ENCODE measurements at regions not wholly inside any gene's neighbourhood (a gene's known extent, or its start where the extent isn't known, plus 50 kb on each side); places are given as distances from the start of the nearest gene placed in this dataset.
"Not testable (repeated sequence)": the region's sequence is repeated elsewhere in the genome, so short reads cannot be mapped to it uniquely, and the experiment has no call there.

DNA sequence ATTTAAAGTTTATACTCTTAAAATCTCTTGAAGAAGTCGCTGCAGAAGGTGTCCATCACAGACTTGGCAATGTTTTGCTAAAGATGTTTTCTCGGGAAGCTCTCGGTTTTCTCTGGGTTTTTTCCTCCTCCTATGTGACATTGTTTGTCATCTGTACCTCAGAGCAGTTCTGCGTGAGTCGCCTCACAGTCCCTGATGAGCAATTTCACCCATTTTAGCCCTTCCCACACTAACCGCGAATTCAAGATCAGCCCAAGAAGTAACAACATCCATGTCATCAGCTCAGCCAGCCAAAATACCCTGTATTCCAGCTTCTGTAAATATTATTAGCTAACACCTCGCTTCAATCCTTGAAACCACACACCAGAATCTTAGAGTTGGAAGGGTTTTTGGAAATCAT is 224.3 kb upstream of the SETMAR start:
- Histone ChIP-seq H3K4me1 (no peaks in the 10 kb centered on the region), H3K4me3 (no peak overlapping the region), H3K27me3 (ENCODE audit: insufficient read depth in 3 of 3, low read length in 2 of 3) (no peaks in the 10 kb centered on the region), H3K36me3 (ENCODE audit: insufficient read depth in 1 of 2, low read depth in 1 of 2) (no peaks in the 10 kb centered on the region), H3K27ac (no peak overlapping the region), H3K9me3 (peaks cover 8% of the 10 kb centered on the region)
- TF ChIP-seq CTCF (IDR thresholded peaks at IDR 0.05): no peak
- intact Hi-C loops (cut with DNase I): no loop called here
- DNase-seq (no peak), ATAC-seq (no peak)
- 74 to 85% (median 76%) methylated on average over 8 of the region's 8 CpGs for WGBS, 3 donors

- no peak for DNase-seq
- WGBS, 3 donors: 70 to 77% (median 74%) methylated on average over 6 of the region's 6 CpGs
- H3K4me1 ChIP-seq: no peaks in the 10 kb centered on the region
- intact Hi-C loops (cut with DNase I): no loop called here
- H3K27me3 ChIP-seq (ENCODE audit: insufficient read depth in 3 of 3, low read length in 2 of 3): no peaks in the 10 kb centered on the region
- no peak for TF ChIP-seq CTCF (IDR thresholded peaks at IDR 0.05)
- H3K36me3 ChIP-seq (ENCODE audit: insufficient read depth in 1 of 2, low read depth in 1 of 2): no peaks in the 10 kb centered on the region
- H3K4me3 ChIP-seq: no peak overlapping the region
- no peak for ATAC-seq
- H3K9me3 ChIP-seq: peaks cover 8% of the 10 kb centered on the region
- no peak overlapping the region for H3K27ac ChIP-seq
These were observed 223.6 kb upstream of the SETMAR start for GRCh38 chr3:4079339-4080195.

DNA sequence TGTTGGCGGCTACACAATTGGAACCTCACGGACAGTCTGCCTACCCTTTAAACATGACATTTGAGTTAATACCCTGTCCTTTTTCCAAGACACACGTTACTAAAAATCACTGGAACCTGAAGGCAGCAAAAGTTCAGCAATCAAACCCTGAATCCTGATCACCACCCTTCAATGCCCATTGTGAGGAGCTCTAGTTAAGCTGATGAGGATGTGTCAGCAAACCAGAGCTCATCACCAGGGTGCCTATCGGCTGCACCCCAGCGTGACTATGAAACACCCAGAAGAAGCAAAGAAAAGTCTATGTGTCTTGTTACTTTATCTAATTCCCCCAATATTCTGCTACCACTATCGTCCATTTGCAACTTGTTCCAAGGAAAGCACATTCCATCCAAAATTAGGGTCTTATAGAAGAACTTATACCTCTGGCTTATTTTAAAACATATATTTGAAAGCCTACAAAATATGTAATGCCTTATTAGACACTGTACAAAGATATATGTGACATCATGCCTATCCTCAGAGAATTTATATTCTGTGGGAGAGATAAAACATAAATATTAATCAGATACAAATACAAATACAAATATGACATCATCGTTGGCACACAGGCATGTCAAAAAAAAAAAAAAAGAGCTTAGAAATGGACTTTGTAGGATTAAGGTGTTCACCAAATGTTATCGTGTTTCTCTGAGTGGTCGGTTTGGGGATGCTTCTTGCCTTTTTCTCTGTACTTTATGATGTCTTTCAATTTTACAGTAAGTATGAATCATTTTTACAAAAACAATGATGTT is 219.7 kb upstream of the SETMAR start:
- Histone ChIP-seq H3K4me1 (no peaks in the 10 kb centered on the region), H3K36me3 (ENCODE audit: insufficient read depth in 1 of 2, low read depth in 1 of 2) (no peaks in the 10 kb centered on the region), H3K4me3 (no peak overlapping the region), H3K27me3 (ENCODE audit: insufficient read depth in 3 of 3, low read length in 2 of 3) (no peaks in the 10 kb centered on the region), H3K27ac (no peak overlapping the region), H3K9me3 (no peaks in the 10 kb centered on the region)
- intact Hi-C loops (cut with DNase I): no loop called here
- 57 to 72% (median 59%) methylated on average over 9 of the region's 9 CpGs for WGBS, 3 donors
- DNase-seq (no peak), ATAC-seq (no peak)
- no peak for TF ChIP-seq CTCF (IDR thresholded peaks at IDR 0.05)

GRCh38 chr3:4084271-4084670 is 218.9 kb upstream of the SETMAR start:
- TF ChIP-seq CTCF (IDR thresholded peaks at IDR 0.05): no peak
- no peaks in the 10 kb centered on the region for H3K4me1 ChIP-seq
- DNase-seq (no peak), ATAC-seq (no peak)
- no peak overlapping the region for H3K4me3 ChIP-seq
- intact Hi-C loops (cut with DNase I): no loop called here
- H3K36me3 ChIP-seq (ENCODE audit: insufficient read depth in 1 of 2, low read depth in 1 of 2): no peaks in the 10 kb centered on the region
- H3K27ac ChIP-seq: no peak overlapping the region
- H3K9me3 ChIP-seq: no peaks in the 10 kb centered on the region
- H3K27me3 ChIP-seq (ENCODE audit: insufficient read depth in 3 of 3, low read length in 2 of 3): no peaks in the 10 kb centered on the region

DNA sequence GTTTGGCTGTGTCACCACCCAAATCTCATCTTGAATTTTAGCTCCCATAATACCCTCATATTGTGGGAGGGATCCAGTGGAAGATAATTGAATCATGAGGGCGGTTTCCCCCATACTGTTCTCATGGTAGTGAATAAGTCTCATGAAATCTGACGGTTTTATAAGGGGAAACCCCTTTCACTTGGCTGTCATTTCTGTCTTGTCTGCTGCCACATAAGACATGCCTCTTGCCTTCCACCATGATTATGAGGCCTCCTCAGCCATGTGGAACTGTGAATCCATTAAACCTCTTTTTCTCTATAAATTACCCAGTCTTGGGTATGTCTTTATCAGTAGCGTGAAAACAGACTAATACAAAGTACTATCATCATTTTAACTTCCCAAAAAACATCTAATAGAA is 216.5 kb upstream of the SETMAR start:
- H3K27ac ChIP-seq; ATAC-seq; H3K27me3 ChIP-seq (ENCODE audit: insufficient read depth in 3 of 3, low read length in 2 of 3); H3K4me3 ChIP-seq; intact Hi-C loops (cut with DNase I); H3K4me1 ChIP-seq; DNase-seq; H3K9me3 ChIP-seq; H3K36me3 ChIP-seq (ENCODE audit: insufficient read depth in 1 of 2, low read depth in 1 of 2): not testable (repeated sequence)
- 86 to 95% (median 91%) methylated on average over 3 of the region's 3 CpGs for WGBS, 3 donors
